Trophoblast cell (in vitro differentiated cells and primary cell): ENCODE measurements at regions not wholly inside any gene's neighbourhood (a gene's known extent, or its start where the extent isn't known, plus 50 kb on each side); places are given as distances from the start of the nearest gene placed in this dataset.

Experiments
- DNase-seq, 2 donors: peaks; one replicate each; pipeline ENCODE4 v3.0.0-alpha.2; 2016
- H2AFZ ChIP-seq: 2 replicates; pipeline ENCODE4 v1.6.1; 2013; ENCODE audit warnings: low read length, moderate library complexity, mild to moderate bottlenecking; ENCODE audit not compliant: insufficient read depth, poor library complexity
- H2AK5ac ChIP-seq: 2 replicates; pipeline ENCODE4 v1.6.1; 2013; ENCODE audit warnings: mild to moderate bottlenecking, low read length
- H2BK120ac ChIP-seq: 2 replicates; pipeline ENCODE4 v1.6.1; 2013; ENCODE audit warnings: low read length, mild to moderate bottlenecking, moderate library complexity; ENCODE audit not compliant: insufficient read depth, poor library complexity
- H2BK12ac ChIP-seq: 2 replicates; pipeline ENCODE4 v1.6.1; 2013; ENCODE audit warnings: mild to moderate bottlenecking, low read length, moderate library complexity
- H2BK5ac ChIP-seq: 2 replicates; pipeline ENCODE4 v1.6.1; 2013; ENCODE audit warnings: low read length, low read depth, moderate library complexity, mild to moderate bottlenecking; ENCODE audit not compliant: poor library complexity
- H3K14ac ChIP-seq: 2 replicates; pipeline ENCODE4 v1.6.1; 2013; ENCODE audit warnings: mild to moderate bottlenecking, low read length
- H3K18ac ChIP-seq: 2 replicates; pipeline ENCODE4 v1.6.1; 2013; ENCODE audit warnings: mild to moderate bottlenecking, low read length
- H3K23ac ChIP-seq: 2 replicates; pipeline ENCODE4 v1.6.1; 2013; ENCODE audit warnings: low read length
- H3K27ac ChIP-seq: 2 replicates; pipeline ENCODE4 v1.5.1; 2013; ENCODE audit warnings: low read depth, mild to moderate bottlenecking, inconsistent platforms, low read length, moderate library complexity
- H3K27me3 ChIP-seq: 2 replicates; pipeline ENCODE4 v1.6.1; 2013; ENCODE audit warnings: inconsistent platforms, mild to moderate bottlenecking, low read length, moderate library complexity; ENCODE audit not compliant: insufficient read depth
- H3K36me3 ChIP-seq, 2 experiments: 1 replicate in 1 of 2; 2 replicates in 1 of 2; pipeline ENCODE4 v1.6.1; 2013; ENCODE audit warnings: low read length in 2 of 2, mild to moderate bottlenecking in 2 of 2, moderate library complexity in 1 of 2; ENCODE audit not compliant: insufficient read depth in 2 of 2, control insufficient read depth in 1 of 2
- H3K4ac ChIP-seq: 2 replicates; pipeline ENCODE4 v1.6.1; 2013; ENCODE audit warnings: low read depth, mild to moderate bottlenecking, low read length, moderate library complexity
- H3K4me1 ChIP-seq, 2 experiments: 1 replicate in 1 of 2; 2 replicates in 1 of 2; pipeline ENCODE4 v1.6.1; 2013; ENCODE audit warnings: low read length in 2 of 2, mild to moderate bottlenecking in 2 of 2, moderate library complexity in 1 of 2; ENCODE audit not compliant: insufficient read depth in 2 of 2, control insufficient read depth in 1 of 2
- H3K4me2 ChIP-seq: 2 replicates; pipeline ENCODE4 v1.6.1; 2013; ENCODE audit warnings: inconsistent platforms, mild to moderate bottlenecking, low read length, moderate library complexity
- H3K4me3 ChIP-seq: 2 replicates; pipeline ENCODE4 v1.5.1; 2013; ENCODE audit warnings: mild to moderate bottlenecking, low read depth, low read length, inconsistent platforms
- H3K79me1 ChIP-seq: one replicate; pipeline ENCODE4 v1.6.1; 2013; ENCODE audit warnings: low read length
- H3K79me2 ChIP-seq: 2 replicates; pipeline ENCODE4 v1.6.1; 2013; ENCODE audit warnings: low read length, mild to moderate bottlenecking; ENCODE audit not compliant: control insufficient read depth, insufficient read depth, poor library complexity
- H3K9ac ChIP-seq: 2 replicates; pipeline ENCODE4 v1.6.1; 2013; ENCODE audit warnings: mild to moderate bottlenecking, low read length
- H3K9me3 ChIP-seq: 2 replicates; pipeline ENCODE4 v1.6.1; 2013; ENCODE audit warnings: low read depth, mild to moderate bottlenecking, control low read depth, inconsistent platforms, low read length; ENCODE audit not compliant: insufficient read depth
- H4K12ac ChIP-seq: 2 replicates; pipeline ENCODE4 v1.6.1; 2013; ENCODE audit warnings: low read depth, mild to moderate bottlenecking, low read length, moderate library complexity
- H4K8ac ChIP-seq: 2 replicates; pipeline ENCODE4 v1.6.1; 2013; ENCODE audit warnings: low read depth, mild to moderate bottlenecking, low read length, moderate library complexity
- H4K91ac ChIP-seq: one replicate; pipeline ENCODE4 v1.6.1; 2013; ENCODE audit warnings: low read depth, mild to moderate bottlenecking, low read length, moderate library complexity
- WGBS: extraction: QIAGEN DNeasy Blood & Tissue Kit; methylation state at CpG from one replicate; pipeline ENCODE4 v1.1.7; 2013; ENCODE audit warnings: missing lambda C conversion rate; ENCODE audit not compliant: insufficient read length, insufficient coverage; ENCODE audit errors: extremely low coverage; 5-methylcytosine and 5-hydroxymethylcytosine counted together

DNA sequence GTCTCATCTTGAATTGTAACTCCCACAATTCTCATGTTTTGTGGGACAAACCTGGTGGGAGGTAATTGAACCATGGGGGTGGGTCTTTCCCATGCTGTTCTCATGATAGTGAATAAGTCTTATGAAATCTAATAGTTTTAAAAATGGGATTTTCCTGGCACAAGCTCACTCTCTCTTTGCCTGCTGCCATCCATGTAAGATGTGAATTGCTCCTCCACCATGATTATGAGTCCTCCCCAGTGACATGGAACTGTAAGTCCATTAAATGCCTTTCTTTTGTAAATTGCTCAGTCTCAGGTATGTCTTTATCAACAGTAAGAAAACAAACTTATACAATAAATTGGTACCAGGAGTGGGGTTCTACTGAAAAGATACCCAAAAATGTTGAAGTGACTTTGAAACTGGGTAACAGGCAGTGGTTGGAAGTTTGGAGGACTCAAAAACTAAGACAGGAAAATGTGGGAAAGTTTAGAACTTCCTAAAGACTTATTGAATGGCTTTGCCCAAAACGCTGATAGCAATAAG lies 601.4 kb downstream of the ZEB2 start:
- no peak for DNase-seq
- no peak overlapping the region for H3K4me3 ChIP-seq
- no peak overlapping the region for H3K4me2 ChIP-seq
- H2AK5ac ChIP-seq, result no peak overlapping the region
- H4K91ac ChIP-seq, result no peak overlapping the region
- H3K9me3 ChIP-seq, result peaks cover 10% of the 10 kb centered on the region
- H2AFZ ChIP-seq, result no peak overlapping the region
- no peaks in the 10 kb centered on the region for H3K27me3 ChIP-seq
- no peak overlapping the region for H2BK5ac ChIP-seq
- no peaks in the 10 kb centered on the region for H3K36me3 ChIP-seq
- no peak overlapping the region for H3K14ac ChIP-seq
- no peak overlapping the region for H4K12ac ChIP-seq
- H3K79me2 ChIP-seq, result no peaks in the 10 kb centered on the region
- no peak overlapping the region for H3K4ac ChIP-seq
- H2BK120ac ChIP-seq, result no peak overlapping the region
- no peak overlapping the region for H3K27ac ChIP-seq
- H3K18ac ChIP-seq, result no peak overlapping the region
- H3K79me1 ChIP-seq, result no peaks in the 10 kb centered on the region
- H3K4me1 ChIP-seq, result no peaks in the 10 kb centered on the region
- H2BK12ac ChIP-seq, result no peak overlapping the region
- WGBS, result no CpG with 5 or more reads among the region's 1 CpG
- H3K23ac ChIP-seq, result no peak overlapping the region
- H4K8ac ChIP-seq, result no peak overlapping the region
- H3K9ac ChIP-seq, result no peak overlapping the region

DNA sequence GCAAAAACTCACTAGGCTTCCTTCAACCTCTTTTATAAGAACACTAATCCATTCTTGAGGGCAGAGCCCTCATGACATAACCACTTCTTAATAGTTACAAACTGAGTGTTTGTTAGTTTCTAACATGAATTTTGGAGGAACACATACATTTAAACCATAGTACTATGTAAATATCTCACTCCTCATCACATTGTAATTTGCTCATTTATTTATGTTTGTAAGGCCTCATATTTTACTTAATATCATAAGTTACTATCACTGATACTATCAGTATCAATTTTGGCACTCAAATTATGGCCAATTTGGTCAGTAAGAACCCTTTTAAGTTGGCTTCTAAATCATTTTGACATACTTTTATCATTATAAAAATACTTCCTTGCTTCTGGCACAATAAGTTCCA lies 603.1 kb downstream of the ZEB2 start:
- Histone ChIP-seq H3K4me2 (no peak overlapping the region), H2BK12ac (no peak overlapping the region), H2BK5ac (no peak overlapping the region), H3K79me2 (no peaks in the 10 kb centered on the region), H3K9ac (no peak overlapping the region), H3K18ac (no peak overlapping the region), H3K79me1 (no peaks in the 10 kb centered on the region), H2AFZ (no peak overlapping the region), H4K91ac (no peak overlapping the region), H3K27me3 (no peaks in the 10 kb centered on the region), H3K4me3 (no peak overlapping the region), H2BK120ac (no peak overlapping the region), H3K23ac (no peak overlapping the region), H3K4me1 (no peaks in the 10 kb centered on the region), H3K4ac (no peak overlapping the region), H3K14ac (no peak overlapping the region), H3K9me3 (peaks cover 10% of the 10 kb centered on the region), H4K8ac (no peak overlapping the region), H3K27ac (no peak overlapping the region), H4K12ac (no peak overlapping the region), H2AK5ac (no peak overlapping the region), H3K36me3 (no peaks in the 10 kb centered on the region)
- no peak for DNase-seq

DNA sequence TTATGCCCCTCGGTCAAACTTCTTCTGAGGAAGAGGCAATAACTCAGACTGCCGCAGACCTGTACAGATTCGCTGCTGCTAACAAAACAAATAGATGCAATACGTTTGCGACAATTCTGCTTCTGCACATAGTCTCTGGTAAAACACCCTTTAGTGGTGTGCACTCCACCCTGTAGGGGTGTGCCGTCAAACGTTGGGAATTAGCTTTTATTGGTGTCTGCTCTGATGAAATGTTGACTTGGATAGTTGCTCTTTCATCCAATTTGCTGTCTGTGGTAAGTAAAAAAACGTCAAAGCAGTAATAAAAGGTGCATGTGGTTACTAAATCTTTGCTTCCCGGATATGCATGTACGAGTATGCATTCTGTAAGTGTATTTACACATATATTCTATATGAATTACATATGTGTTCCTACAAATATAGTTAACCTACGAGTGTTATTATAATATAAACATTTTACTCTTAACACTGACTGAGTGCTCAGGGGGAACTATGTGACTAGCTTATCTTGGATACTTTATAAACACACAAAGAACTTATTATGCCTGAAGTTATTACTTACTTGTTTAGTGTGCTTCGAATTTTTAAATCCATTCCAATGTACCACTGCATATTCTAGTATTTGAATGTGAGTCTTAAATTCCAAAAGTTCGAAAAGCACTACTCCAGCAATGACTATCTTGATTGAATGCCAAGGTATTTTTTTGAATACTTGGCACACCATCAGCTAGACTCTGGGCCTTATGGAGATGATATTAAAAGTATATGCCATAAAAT lies 610.2 kb downstream of the ZEB2 start:
- no peak overlapping the region for H4K12ac ChIP-seq
- H3K9ac ChIP-seq, result no peak overlapping the region
- H3K79me2 ChIP-seq, result no peaks in the 10 kb centered on the region
- no peak overlapping the region for H2BK120ac ChIP-seq
- H3K27me3 ChIP-seq, result no peaks in the 10 kb centered on the region
- H3K36me3 ChIP-seq, result no peaks in the 10 kb centered on the region
- H3K4me2 ChIP-seq, result no peak overlapping the region
- no peak overlapping the region for H3K23ac ChIP-seq
- no peak overlapping the region for H2AK5ac ChIP-seq
- H2AFZ ChIP-seq, result no peak overlapping the region
- H4K8ac ChIP-seq, result no peak overlapping the region
- DNase-seq, result no peak
- H2BK5ac ChIP-seq, result no peak overlapping the region
- no peak overlapping the region for H3K27ac ChIP-seq
- H3K4me3 ChIP-seq, result no peak overlapping the region
- no peak overlapping the region for H3K4ac ChIP-seq
- no peaks in the 10 kb centered on the region for H3K4me1 ChIP-seq
- no CpG with 5 or more reads among the region's 13 CpGs for WGBS
- H4K91ac ChIP-seq, result no peak overlapping the region
- H2BK12ac ChIP-seq, result no peak overlapping the region
- H3K79me1 ChIP-seq, result no peaks in the 10 kb centered on the region
- H3K9me3 ChIP-seq, result no peaks in the 10 kb centered on the region
- H3K14ac ChIP-seq, result no peak overlapping the region
- H3K18ac ChIP-seq, result no peak overlapping the region

DNA sequence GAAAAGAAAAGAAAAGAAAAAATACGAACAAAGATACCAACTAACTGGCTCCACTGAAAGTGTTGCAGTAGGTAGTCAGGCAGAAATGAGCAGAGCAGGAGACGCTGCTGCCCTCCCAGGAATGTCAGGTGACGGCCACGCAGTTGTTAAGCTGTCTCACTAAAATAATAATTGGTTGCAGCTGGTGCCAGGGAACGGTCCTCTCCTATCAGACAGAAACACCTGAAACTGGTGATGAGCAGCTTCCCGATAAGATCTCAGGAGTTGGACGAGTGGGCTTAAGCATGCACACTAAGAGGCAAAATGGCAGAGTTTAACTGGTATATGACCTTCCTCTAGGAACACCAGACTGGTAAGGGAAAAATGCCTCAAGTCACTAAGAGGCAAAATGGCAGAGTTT lies 611.1 kb downstream of the ZEB2 start:
- Histone ChIP-seq H2BK12ac (no peak overlapping the region), H2BK5ac (no peak overlapping the region), H2BK120ac (no peak overlapping the region), H3K79me2 (no peaks in the 10 kb centered on the region), H4K8ac (no peak overlapping the region), H2AK5ac (no peak overlapping the region), H3K79me1 (no peaks in the 10 kb centered on the region), H3K27ac (no peak overlapping the region), H3K18ac (no peak overlapping the region), H2AFZ (no peak overlapping the region), H3K14ac (no peak overlapping the region), H3K4ac (no peak overlapping the region), H4K91ac (no peak overlapping the region), H3K4me1 (no peaks in the 10 kb centered on the region), H4K12ac (no peak overlapping the region), H3K36me3 (no peaks in the 10 kb centered on the region), H3K9ac (no peak overlapping the region), H3K27me3 (no peaks in the 10 kb centered on the region), H3K9me3 (no peaks in the 10 kb centered on the region), H3K4me3 (no peak overlapping the region), H3K4me2 (no peak overlapping the region), H3K23ac (no peak overlapping the region)
- WGBS, result no CpG with 5 or more reads among the region's 7 CpGs
- DNase-seq, result no peak
